ENCODE measurements at regions not wholly inside any gene's neighbourhood (a gene's known extent, or its start where the extent isn't known, plus 50 kb on each side); places are given as distances from the start of the nearest gene placed in this dataset.

GRCh38 chr9:81532251-81532650 is 157.1 kb downstream of the TLE1 start:
- Mint-ChIP-seq H3K27ac (no peak overlapping the region), H3K4me1 (no peaks in the 10 kb centered on the region), H3K9me3 (no peaks in the 10 kb centered on the region), H3K36me3 (no peaks in the 10 kb centered on the region), H3K4me3 (no peak overlapping the region)
- no peak for ATAC-seq
- DNase-seq (ENCODE audit: low spot score in 2 of 2): no peak

GRCh38 chr9:81531511-81531910 is 157.8 kb downstream of the TLE1 start:
- H3K4me1 Mint-ChIP-seq: no peaks in the 10 kb centered on the region
- no peak for ATAC-seq
- H3K27ac Mint-ChIP-seq: no peak overlapping the region
- H3K9me3 Mint-ChIP-seq: peaks cover 3% of the 10 kb centered on the region
- no peak overlapping the region for H3K4me3 Mint-ChIP-seq
- DNase-seq (ENCODE audit: low spot score in 2 of 2): no peak
- no peaks in the 10 kb centered on the region for H3K36me3 Mint-ChIP-seq

GRCh38 chr9:81530846-81531245 is 158.5 kb downstream of the TLE1 start:
- ATAC-seq: no peak
- Mint-ChIP-seq H3K4me3 (no peak overlapping the region), H3K27ac (no peak overlapping the region), H3K4me1 (no peaks in the 10 kb centered on the region), H3K36me3 (no peaks in the 10 kb centered on the region), H3K9me3 (peaks cover 4% of the 10 kb centered on the region)
- DNase-seq (ENCODE audit: low spot score in 2 of 2): no peak

- H3K9me3 Mint-ChIP-seq: peaks cover 4% of the 10 kb centered on the region
- H3K27ac Mint-ChIP-seq: no peak overlapping the region
- DNase-seq (ENCODE audit: low spot score in 2 of 2) (no peak), ATAC-seq (no peak)
- no peak overlapping the region for H3K4me3 Mint-ChIP-seq
- H3K36me3 Mint-ChIP-seq: no peaks in the 10 kb centered on the region
- no peaks in the 10 kb centered on the region for H3K4me1 Mint-ChIP-seq
Observed at GRCh38 chr9:81530310-81530810, 159.0 kb downstream of the TLE1 start.

GRCh38 chr9:81529556-81530193 is 159.7 kb downstream of the TLE1 start:
- H3K36me3 Mint-ChIP-seq: no peaks in the 10 kb centered on the region
- DNase-seq (ENCODE audit: low spot score in 2 of 2): no peak
- H3K4me1 Mint-ChIP-seq: no peaks in the 10 kb centered on the region
- no peak overlapping the region for H3K27ac Mint-ChIP-seq
- ATAC-seq: no peak
- H3K4me3 Mint-ChIP-seq: no peak overlapping the region
- peaks cover 4% of the 10 kb centered on the region for H3K9me3 Mint-ChIP-seq

- no peak for DNase-seq (ENCODE audit: low spot score in 2 of 2)
- Mint-ChIP-seq H3K36me3 (no peaks in the 10 kb centered on the region), H3K4me3 (no peak overlapping the region), H3K4me1 (no peaks in the 10 kb centered on the region), H3K9me3 (peaks cover 4% of the 10 kb centered on the region), H3K27ac (no peak overlapping the region)
- ATAC-seq: no peak
Observed at GRCh38 chr9:81526587-81526986, 162.8 kb downstream of the TLE1 start.

GRCh38 chr9:81522716-81523551 is 166.4 kb downstream of the TLE1 start:
- H3K4me3 Mint-ChIP-seq: no peak overlapping the region
- no peak for ATAC-seq

GRCh38 chr9:81521892-81522291 is 167.5 kb downstream of the TLE1 start:
- peaks cover 7% of the 10 kb centered on the region for H3K9me3 Mint-ChIP-seq
- H3K4me1 Mint-ChIP-seq: no peaks in the 10 kb centered on the region
- H3K4me3 Mint-ChIP-seq: no peak overlapping the region
- ATAC-seq (no peak), DNase-seq (ENCODE audit: low spot score in 2 of 2) (no peak)
- no peak overlapping the region for H3K27ac Mint-ChIP-seq
- no peaks in the 10 kb centered on the region for H3K36me3 Mint-ChIP-seq

More at GRCh38 chr9:81522716-81523551, 166.4 kb downstream of the TLE1 start:
- Mint-ChIP-seq H3K4me1 (no peaks in the 10 kb centered on the region), H3K36me3 (no peaks in the 10 kb centered on the region), H3K9me3 (peaks cover 7% of the 10 kb centered on the region), H3K27ac (no peak overlapping the region)
- DNase-seq (ENCODE audit: low spot score in 2 of 2): no peak

GRCh38 chr9:81519816-81520495 is 169.4 kb downstream of the TLE1 start:
- no peaks in the 10 kb centered on the region for H3K4me1 Mint-ChIP-seq
- no peak overlapping the region for H3K27ac Mint-ChIP-seq
- DNase-seq (ENCODE audit: low spot score in 2 of 2): no peak
- H3K36me3 Mint-ChIP-seq: no peaks in the 10 kb centered on the region
- peaks cover 3% of the 10 kb centered on the region for H3K9me3 Mint-ChIP-seq
- no peak overlapping the region for H3K4me3 Mint-ChIP-seq
- no peak for ATAC-seq

- H3K4me1 Mint-ChIP-seq: no peaks in the 10 kb centered on the region
- no peak for DNase-seq (ENCODE audit: low spot score in 2 of 2)
- ATAC-seq: no peak
- H3K27ac Mint-ChIP-seq: no peak overlapping the region
- H3K4me3 Mint-ChIP-seq: no peak overlapping the region
- H3K36me3 Mint-ChIP-seq: no peaks in the 10 kb centered on the region
- peaks cover 3% of the 10 kb centered on the region for H3K9me3 Mint-ChIP-seq
Observed at GRCh38 chr9:81517954-81518353, 171.4 kb downstream of the TLE1 start.

GRCh38 chr9:81513059-81513458 is 176.3 kb downstream of the TLE1 start:
- no peak for DNase-seq (ENCODE audit: low spot score in 2 of 2)
- ATAC-seq: no peak
- Mint-ChIP-seq H3K9me3 (peaks cover 4% of the 10 kb centered on the region), H3K4me3 (no peak overlapping the region), H3K36me3 (no peaks in the 10 kb centered on the region), H3K4me1 (no peaks in the 10 kb centered on the region), H3K27ac (no peak overlapping the region)

- no peak for DNase-seq (ENCODE audit: low spot score in 2 of 2)
- Mint-ChIP-seq H3K36me3 (no peaks in the 10 kb centered on the region), H3K4me3 (no peak overlapping the region), H3K27ac (no peak overlapping the region), H3K4me1 (no peaks in the 10 kb centered on the region), H3K9me3 (peaks cover 4% of the 10 kb centered on the region)
- ATAC-seq: no peak
Observed at GRCh38 chr9:81512641-81513040, 176.7 kb downstream of the TLE1 start.

GRCh38 chr9:81508476-81508875 is 180.9 kb downstream of the TLE1 start:
- DNase-seq (ENCODE audit: low spot score in 2 of 2) (no peak), ATAC-seq (no peak)
- Mint-ChIP-seq H3K9me3 (peaks cover 4% of the 10 kb centered on the region), H3K36me3 (no peaks in the 10 kb centered on the region), H3K4me3 (no peak overlapping the region), H3K27ac (no peak overlapping the region), H3K4me1 (no peaks in the 10 kb centered on the region)

- Mint-ChIP-seq H3K4me3 (no peak overlapping the region), H3K27ac (no peak overlapping the region), H3K36me3 (no peaks in the 10 kb centered on the region), H3K4me1 (no peaks in the 10 kb centered on the region), H3K9me3 (peaks cover 4% of the 10 kb centered on the region)
- no peak for ATAC-seq
- DNase-seq (ENCODE audit: low spot score in 2 of 2): no peak
Observed at GRCh38 chr9:81506941-81507864, 182.1 kb downstream of the TLE1 start.

- Mint-ChIP-seq H3K27ac (no peak overlapping the region), H3K36me3 (no peaks in the 10 kb centered on the region), H3K4me3 (no peak overlapping the region), H3K9me3 (peaks cover 6% of the 10 kb centered on the region), H3K4me1 (no peaks in the 10 kb centered on the region)
- DNase-seq (ENCODE audit: low spot score in 2 of 2): no peak
- no peak for ATAC-seq
Observed at GRCh38 chr9:81499594-81499993, 189.8 kb downstream of the TLE1 start.

All from stimulated activated effector memory CD8-positive, alpha-beta T cell treated with anti-CD3 and anti-CD28 coated beads, Interleukin-12 subunit alpha, Interleukin-12 subunit beta, amount 100 ng/mL, for 72 hours (primary cell).